ENCODE measurements at regions not wholly inside any gene's neighbourhood (a gene's known extent, or its start where the extent isn't known, plus 50 kb on each side); places are given as distances from the start of the nearest gene placed in this dataset.

GRCh38 chr2:120448436-120448835 is 102.5 kb downstream of the INHBB start:
- Histone ChIP-seq H3K4me3 (ENCODE audit: low read depth, low read length) (no peak overlapping the region), H3K27ac (ENCODE audit: extremely low read depth, low read depth, low read length) (no peak overlapping the region), H3K4me1 (ENCODE audit: control insufficient read depth, insufficient read depth, low read length) (no peaks in the 10 kb centered on the region), H3K9me3 (ENCODE audit: control insufficient read depth, insufficient read depth, low read depth, low read length) (no peaks in the 10 kb centered on the region), H3K36me3 (ENCODE audit: control insufficient read depth in 2 of 2, insufficient read depth in 1 of 2, low read length in 2 of 2) (no peaks in the 10 kb centered on the region)
- ChIA-PET CTCF (interaction anchor here (1.0 kb wide), 1 partner anchor 239 kb away, joined by 3 read pairs; no protein-coding TSS in a partner anchor), POLR2A (no interaction called here)
- TF ChIP-seq ZNF48 (tag by site-specific recombination; IDR thresholded peaks at IDR 0.05): no peak
- no peak for TF ChIP-seq SCRT1 (tag by site-specific recombination; IDR thresholded peaks at IDR 0.05; ENCODE audit: borderline replicate concordance)
- no peak for TF ChIP-seq BCL11A (tag by site-specific recombination; IDR thresholded peaks at IDR 0.05; ENCODE audit: low read depth)
- no peak for TF ChIP-seq ZNF670 (tag by site-specific recombination; IDR thresholded peaks at IDR 0.05; ENCODE audit: low read depth)
- no peak for TF ChIP-seq ZNF10 (tag by site-specific recombination; IDR thresholded peaks at IDR 0.05)
- no peak for TF ChIP-seq ZNF560 (tag by site-specific recombination; IDR thresholded peaks at IDR 0.05; ENCODE audit: borderline replicate concordance)
- no peak for TF ChIP-seq KLF10 (tag by site-specific recombination; IDR thresholded peaks at IDR 0.05)
- TF ChIP-seq RBAK (tag by site-specific recombination; IDR thresholded peaks at IDR 0.05): no peak
- no peak for TF ChIP-seq ZSCAN18 (tag by site-specific recombination; IDR thresholded peaks at IDR 0.05)
- no peak for TF ChIP-seq ZNF280C (tag by site-specific recombination; IDR thresholded peaks at IDR 0.05)
- no peak for TF ChIP-seq ZNF530 (tag by site-specific recombination; IDR thresholded peaks at IDR 0.05; ENCODE audit: low read depth)

- Histone ChIP-seq H3K27ac (ENCODE audit: extremely low read depth, low read depth, low read length) (no peak overlapping the region), H3K4me1 (ENCODE audit: control insufficient read depth, insufficient read depth, low read length) (no peaks in the 10 kb centered on the region), H3K36me3 (ENCODE audit: control insufficient read depth in 2 of 2, insufficient read depth in 1 of 2, low read length in 2 of 2) (no peaks in the 10 kb centered on the region), H3K9me3 (ENCODE audit: control insufficient read depth, insufficient read depth, low read depth, low read length) (no peaks in the 10 kb centered on the region), H3K4me3 (ENCODE audit: low read depth, low read length) (no peak overlapping the region)
- POLR2A ChIA-PET: no interaction called here
- CTCF ChIA-PET: interaction anchor here (1.0 to 1.2 kb wide), 2 partner anchors 11 to 238 kb away, joined by 3 read pairs; no protein-coding TSS in a partner anchor
- TF ChIP-seq ZNF266 (tag by site-specific recombination; IDR thresholded peaks at IDR 0.05; ENCODE audit: low read depth): no peak
- TF ChIP-seq GLIS2 (tag by site-specific recombination; IDR thresholded peaks at IDR 0.05): no peak
- TF ChIP-seq ZNF433 (tag by site-specific recombination; IDR thresholded peaks at IDR 0.05; ENCODE audit: low read depth): no peak
- no peak for TF ChIP-seq SCRT2 (tag by site-specific recombination; IDR thresholded peaks at IDR 0.05)
- TF ChIP-seq ZNF341 (tag by site-specific recombination; IDR thresholded peaks at IDR 0.05; ENCODE audit: low read depth): peak; percentile 60
- TF ChIP-seq ZBTB6 (tag by site-specific recombination; IDR thresholded peaks at IDR 0.05): no peak
- TF ChIP-seq ZNF48 (tag by site-specific recombination; IDR thresholded peaks at IDR 0.05): no peak
- TF ChIP-seq ZNF280C (tag by site-specific recombination; IDR thresholded peaks at IDR 0.05): no peak
- TF ChIP-seq ZNF677 (tag by site-specific recombination; IDR thresholded peaks at IDR 0.05): no peak
- no peak for TF ChIP-seq ZNF658 (tag by site-specific recombination; IDR thresholded peaks at IDR 0.05)
- TF ChIP-seq ZNF600 (tag by site-specific recombination; IDR thresholded peaks at IDR 0.05): no peak
- TF ChIP-seq ZNF621 (tag by site-specific recombination; IDR thresholded peaks at IDR 0.05): no peak
- no peak for TF ChIP-seq ZNF398 (tag by site-specific recombination; IDR thresholded peaks at IDR 0.05)
- TF ChIP-seq IKZF3 (tag by site-specific recombination; IDR thresholded peaks at IDR 0.05): no peak
- TF ChIP-seq ZNF513 (tag by site-specific recombination; IDR thresholded peaks at IDR 0.05): no peak
Observed at GRCh38 chr2:120448961-120449810, 103.2 kb downstream of the INHBB start.
